Tongue (tissue), 1 donor: ENCODE measurements at regions not wholly inside any gene's neighbourhood (a gene's known extent, or its start where the extent isn't known, plus 50 kb on each side); places are given as distances from the start of the nearest gene placed in this dataset.

Source experiments
- DNase-seq: peaks from one replicate; pipeline ENCODE4 v3.0.0-alpha.2; 2015

DNA sequence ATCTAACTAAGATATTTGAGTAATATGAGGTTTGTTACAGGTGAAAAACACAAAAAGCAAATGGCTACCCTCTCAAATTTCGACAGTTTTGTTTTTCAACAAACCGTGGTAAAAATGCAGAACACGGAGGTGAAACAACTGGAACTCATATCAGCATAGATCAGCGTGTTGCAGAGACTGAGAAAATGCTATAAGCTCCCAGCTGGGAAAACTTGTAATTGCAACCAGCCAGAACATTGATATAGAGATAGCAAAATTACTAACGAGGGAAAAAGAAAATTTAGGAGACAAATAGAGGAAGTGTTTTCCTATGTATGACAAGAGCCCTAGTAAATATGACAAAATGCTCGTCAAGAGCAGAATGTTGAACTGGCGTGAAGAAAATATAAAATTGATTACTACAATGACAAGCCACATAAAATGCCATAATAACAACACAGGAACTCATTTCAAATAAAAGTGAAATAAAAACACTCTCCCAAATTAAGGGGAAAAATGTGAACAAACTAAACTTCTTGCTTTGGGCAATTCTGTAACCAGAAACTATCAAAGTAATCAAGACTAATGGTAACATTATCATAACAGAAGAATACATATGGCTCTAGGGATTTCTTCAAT is 1989.8 kb downstream of the EFNA5 start:
- DNase-seq, result no peak

- no peak for DNase-seq
Measured at GRCh38 chr5:105677291-105677690, 1993.4 kb downstream of the EFNA5 start.

- DNase-seq, result no peak
Measured at GRCh38 chr5:105670596-105670995, 2000.1 kb downstream of the EFNA5 start.

DNA sequence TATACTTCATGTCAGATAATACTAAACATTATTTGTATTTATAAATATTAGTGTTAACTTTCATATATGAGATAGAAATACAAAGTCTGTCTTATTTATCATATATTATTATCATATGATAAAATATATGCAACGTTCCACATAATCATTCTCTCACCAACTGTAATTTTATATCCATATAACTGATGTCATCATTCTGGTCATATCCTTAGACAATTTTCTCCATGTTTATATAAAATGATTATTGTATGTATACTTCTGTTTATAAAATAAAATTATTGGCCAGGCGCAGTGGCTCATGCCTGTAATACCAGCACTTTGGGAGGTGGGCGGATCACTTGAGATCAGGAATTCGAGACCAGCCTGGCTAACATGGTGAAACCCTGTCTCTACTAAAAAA is 2007.1 kb downstream of the EFNA5 start:
- no peak for DNase-seq

GRCh38 chr5:105659396-105659795 is 2011.3 kb downstream of the EFNA5 start:
- no peak for DNase-seq

- no peak for DNase-seq
Measured at GRCh38 chr5:105640328-105640727, 2030.4 kb downstream of the EFNA5 start.

GRCh38 chr5:105639511-105639910 is 2031.2 kb downstream of the EFNA5 start:
- no peak for DNase-seq

DNA sequence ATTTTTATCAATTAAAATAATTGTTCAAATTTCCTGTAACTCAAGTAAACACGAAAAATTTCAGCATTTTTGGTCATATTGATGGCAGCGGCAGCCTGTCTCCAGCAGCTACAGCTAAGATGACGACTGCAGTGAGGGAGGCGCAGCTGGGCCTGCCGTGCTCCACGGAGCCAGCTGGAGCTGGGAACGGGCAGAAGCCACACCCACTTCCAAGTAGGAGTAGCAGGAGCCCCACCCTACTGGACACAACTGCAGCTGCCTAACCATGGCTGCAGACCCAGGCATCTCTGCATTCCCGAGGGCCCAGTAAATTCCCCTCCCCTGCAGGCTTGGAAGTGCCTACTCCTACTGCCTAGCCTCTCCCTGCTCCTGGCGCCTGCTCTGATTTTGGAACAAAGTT is 2031.7 kb downstream of the EFNA5 start:
- peak; percentile 1 for DNase-seq

DNA sequence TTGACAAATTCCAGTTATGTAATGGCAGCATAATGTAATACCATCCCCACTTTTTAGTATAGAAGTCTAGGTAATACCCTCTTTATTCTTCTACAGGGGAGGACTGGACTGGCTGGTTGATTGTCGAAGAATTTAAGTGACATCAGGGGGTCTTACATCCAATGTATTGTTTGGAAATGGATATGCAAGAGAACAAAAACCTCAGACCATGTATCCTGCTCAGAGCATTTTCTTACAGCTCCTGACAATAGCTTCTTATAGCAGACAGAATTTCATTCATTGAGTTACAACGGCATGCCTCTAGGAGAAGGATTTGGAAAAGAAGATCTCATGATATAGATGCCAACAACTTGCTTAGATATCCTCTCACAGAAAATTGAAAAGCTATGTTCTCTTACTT is 2032.3 kb downstream of the EFNA5 start:
- no peak for DNase-seq

GRCh38 chr5:105632043-105632442 is 2038.7 kb downstream of the EFNA5 start:
- DNase-seq, result no peak

GRCh38 chr5:105630803-105631202 is 2039.9 kb downstream of the EFNA5 start:
- DNase-seq, result no peak

GRCh38 chr5:105619725-105620124 is 2051.0 kb downstream of the EFNA5 start:
- DNase-seq, result no peak

DNA sequence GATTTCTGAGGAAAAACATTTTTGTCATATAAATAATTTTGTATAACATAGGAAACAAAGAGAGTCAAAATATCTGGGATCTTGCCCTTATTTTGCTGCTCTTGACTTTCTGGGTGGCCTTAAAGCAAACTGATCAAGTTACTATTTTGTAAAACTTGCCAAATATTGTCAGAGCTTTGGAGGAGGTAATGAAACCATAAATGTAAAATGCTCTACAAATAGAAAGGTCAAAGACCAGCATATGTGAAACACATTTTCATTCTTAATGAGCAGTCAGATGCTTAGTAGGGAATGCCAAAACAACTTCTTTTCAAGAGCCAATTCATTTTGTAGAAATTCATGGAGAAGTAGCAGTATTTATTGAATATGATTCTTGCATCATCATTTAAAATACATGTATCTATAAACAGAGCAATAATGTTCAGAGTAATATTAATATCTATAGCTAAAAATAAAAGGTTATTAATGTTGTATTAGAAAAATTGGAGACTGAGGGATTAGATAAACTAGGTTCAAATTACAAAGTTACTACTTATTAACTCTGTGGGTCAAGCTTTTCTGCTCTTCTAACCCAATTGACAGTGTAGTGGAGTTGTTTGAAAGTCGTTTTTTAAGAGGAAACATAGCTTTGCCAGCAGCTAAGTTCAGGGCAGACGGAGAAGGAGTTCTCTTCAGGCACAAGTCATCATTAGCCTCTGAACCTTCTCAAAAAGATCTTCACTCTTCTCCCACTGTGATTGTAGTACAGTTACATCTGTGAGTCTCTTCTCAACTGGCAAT is 2053.1 kb downstream of the EFNA5 start:
- DNase-seq, result peak; percentile 38

GRCh38 chr5:105616599-105616998 is 2054.0 kb upstream of the NUDT12 start:
- no peak for DNase-seq

- peak; percentile 24 for DNase-seq
Measured at GRCh38 chr5:105602406-105602805, 2039.8 kb upstream of the NUDT12 start.

DNA sequence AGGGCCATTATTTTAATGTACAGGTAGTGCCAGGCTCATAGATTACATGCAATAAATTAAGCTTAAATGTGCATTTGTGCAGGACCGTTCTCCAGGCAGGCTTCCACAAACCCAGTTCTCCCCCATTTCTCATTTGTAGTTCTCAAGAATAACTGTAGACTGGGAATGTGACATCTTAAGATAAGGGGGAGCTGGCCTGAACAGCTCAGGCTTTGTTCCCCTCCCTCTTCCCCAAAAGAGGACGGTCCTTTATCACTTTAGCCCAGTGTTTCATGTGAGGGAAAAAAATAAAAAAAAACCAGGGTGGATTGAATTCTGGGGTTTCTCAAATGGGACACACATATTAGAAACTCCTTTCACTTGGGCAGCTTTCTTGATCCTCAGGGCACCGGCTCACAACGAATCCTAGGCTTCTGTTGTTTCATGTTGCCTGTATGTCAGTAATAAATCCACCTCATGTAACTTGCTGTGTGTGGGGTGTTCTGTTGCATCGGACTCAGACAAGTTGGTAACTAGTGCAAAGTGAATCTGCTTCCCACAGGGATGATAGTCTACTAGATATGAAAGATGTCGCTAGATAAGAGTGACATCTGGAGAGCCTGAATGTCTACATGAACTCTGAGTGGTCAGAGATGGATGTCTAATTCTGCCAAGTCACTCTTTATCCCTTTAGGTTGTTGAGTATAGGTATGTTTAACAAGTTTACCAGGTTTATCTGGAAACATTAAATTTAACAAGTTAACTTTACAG is 2030.6 kb upstream of the NUDT12 start:
- DNase-seq, result no peak

DNA sequence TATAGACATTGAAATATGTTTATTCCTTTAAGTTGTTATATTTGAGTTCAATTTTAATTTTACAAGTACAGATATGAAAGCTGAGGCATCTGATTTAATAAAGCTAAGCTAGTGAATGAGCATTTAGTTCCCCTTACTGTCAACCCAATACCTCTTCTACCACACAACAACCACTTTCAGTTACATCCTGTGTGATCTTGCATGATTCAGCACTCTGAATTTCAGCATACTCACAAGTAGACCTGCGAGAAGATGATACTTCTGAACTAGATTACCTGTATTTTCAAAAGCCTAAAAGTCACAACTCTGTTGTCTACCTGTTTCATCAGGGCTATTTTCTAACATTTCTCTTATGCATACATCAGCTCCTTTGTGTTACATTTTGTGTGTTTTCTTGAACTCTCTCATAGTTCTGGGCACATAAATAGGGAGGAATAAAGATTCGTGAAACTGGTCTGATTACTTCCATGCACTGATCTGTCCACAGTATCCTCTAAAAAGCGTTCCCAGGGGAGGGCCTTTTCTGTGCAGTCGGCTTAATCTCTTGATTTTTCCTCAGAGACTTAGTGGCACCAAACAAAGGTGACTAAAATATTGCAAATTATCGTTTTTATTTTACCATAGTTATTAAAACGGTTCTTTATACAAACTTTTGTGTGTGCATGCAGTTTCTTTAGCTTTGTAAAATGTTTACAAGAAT is 2025.5 kb upstream of the NUDT12 start:
- DNase-seq, result no peak

- no peak for DNase-seq
Measured at GRCh38 chr5:105581988-105582690, 2019.5 kb upstream of the NUDT12 start.

DNA sequence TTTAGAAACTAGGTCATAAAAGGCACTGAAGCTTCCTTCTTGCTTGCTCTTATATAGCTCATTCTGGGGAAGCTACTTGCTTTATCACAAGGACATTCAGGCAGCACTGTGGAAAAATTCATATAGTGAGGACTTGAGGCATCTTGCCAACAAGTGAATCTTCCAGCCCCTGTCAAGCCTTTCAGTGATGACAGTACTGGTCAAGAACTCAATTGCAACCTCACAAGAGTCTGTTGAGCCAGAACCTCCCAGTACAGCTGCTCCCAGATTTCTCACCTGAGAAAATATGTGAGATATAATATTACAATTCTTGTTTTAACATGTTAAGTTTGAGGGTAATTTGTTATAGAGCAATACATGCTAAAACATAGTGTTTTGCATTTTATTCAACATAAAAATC is 2011.0 kb upstream of the NUDT12 start:
- no peak for DNase-seq

- DNase-seq, result no peak
Measured at GRCh38 chr5:105565531-105565930, 2002.9 kb upstream of the NUDT12 start.

DNA sequence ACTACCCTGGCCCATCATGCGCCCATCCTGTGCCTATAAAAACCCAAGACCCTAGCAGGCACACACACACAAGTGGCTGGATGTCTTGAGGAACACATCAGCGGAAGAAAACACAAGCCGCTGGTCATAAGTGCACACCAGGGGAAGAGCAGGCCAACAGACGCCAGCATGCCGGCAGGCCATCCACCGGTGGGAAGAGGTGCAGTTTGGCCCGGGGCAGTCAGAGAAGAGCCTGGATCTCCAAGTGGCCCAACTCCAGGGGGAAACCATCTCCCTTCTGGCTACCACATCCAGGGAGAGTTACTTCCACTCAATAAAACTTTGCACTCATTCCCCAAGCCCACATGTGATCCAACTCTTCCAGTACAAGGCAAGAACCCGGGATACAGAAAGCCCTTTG is 2001.3 kb upstream of the NUDT12 start:
- DNase-seq, result no peak

- no peak for DNase-seq
Measured at GRCh38 chr5:105554568-105555169, 1992.1 kb upstream of the NUDT12 start.
